RKO (cell line): ENCODE measurements at regions not wholly inside any gene's neighbourhood (a gene's known extent, or its start where the extent isn't known, plus 50 kb on each side); places are given as distances from the start of the nearest gene placed in this dataset.
"Not testable (repeated sequence)": the region's sequence is repeated elsewhere in the genome, so short reads cannot be mapped to it uniquely, and the experiment has no call there.

Source experiments
- DNase-seq: peaks from one replicate; pipeline ENCODE4 v3.0.0-alpha.2; 2016; ENCODE audit warnings: low spot score

- DNase-seq, result no peak
Measured at GRCh38 chr11:91023731-91024130, 800.9 kb upstream of the CHORDC1 start.

- no peak for DNase-seq
Measured at GRCh38 chr11:91011503-91011902, 788.7 kb upstream of the CHORDC1 start.

GRCh38 chr11:91005458-91005857, 782.6 kb upstream of the CHORDC1 start:
- DNase-seq, result no peak

GRCh38 chr11:90997241-90997640, 774.4 kb upstream of the CHORDC1 start:
- no peak for DNase-seq

- DNase-seq, result not testable (repeated sequence)
Measured at GRCh38 chr11:90972159-90972558, 749.3 kb upstream of the CHORDC1 start.

GRCh38 chr11:90947930-90948329, 725.1 kb upstream of the CHORDC1 start:
- no peak for DNase-seq

- no peak for DNase-seq
Measured at GRCh38 chr11:90930252-90930651, 707.4 kb upstream of the CHORDC1 start.

- no peak for DNase-seq
Measured at GRCh38 chr11:90919332-90919731, 696.5 kb upstream of the CHORDC1 start.

- no peak for DNase-seq
Measured at GRCh38 chr11:90916706-90917105, 693.9 kb upstream of the CHORDC1 start.

GRCh38 chr11:90913131-90913668, 690.4 kb upstream of the CHORDC1 start:
- no peak for DNase-seq

GRCh38 chr11:90912631-90913030, 689.8 kb upstream of the CHORDC1 start:
- DNase-seq, result no peak

- no peak for DNase-seq
Measured at GRCh38 chr11:90911192-90911591, 688.3 kb upstream of the CHORDC1 start.

- DNase-seq, result peak; percentile 3
Measured at GRCh38 chr11:90908074-90908473, 685.2 kb upstream of the CHORDC1 start.

GRCh38 chr11:90895850-90896249, 673.0 kb upstream of the CHORDC1 start:
- no peak for DNase-seq

GRCh38 chr11:90890347-90890746, 667.5 kb upstream of the CHORDC1 start:
- DNase-seq, result no peak

- DNase-seq, result no peak
Measured at GRCh38 chr11:90884181-90884580, 661.3 kb upstream of the CHORDC1 start.

GRCh38 chr11:90874986-90875385, 652.1 kb upstream of the CHORDC1 start:
- no peak for DNase-seq

- no peak for DNase-seq
Measured at GRCh38 chr11:90874281-90874680, 651.4 kb upstream of the CHORDC1 start.

GRCh38 chr11:90867416-90867815, 644.6 kb upstream of the CHORDC1 start:
- no peak for DNase-seq

- DNase-seq, result no peak
Measured at GRCh38 chr11:90856790-90857189, 633.9 kb upstream of the CHORDC1 start.

GRCh38 chr11:90855531-90855930, 632.7 kb upstream of the CHORDC1 start:
- no peak for DNase-seq

- no peak for DNase-seq
Measured at GRCh38 chr11:90851196-90851595, 628.3 kb upstream of the CHORDC1 start.

- DNase-seq, result no peak
Measured at GRCh38 chr11:90849312-90849711, 626.5 kb upstream of the CHORDC1 start.

GRCh38 chr11:90847268-90847886, 624.5 kb upstream of the CHORDC1 start:
- DNase-seq, result no peak
